HG03439 (cell line): ENCODE measurements at regions not wholly inside any gene's neighbourhood (a gene's known extent, or its start where the extent isn't known, plus 50 kb on each side); places are given as distances from the start of the nearest gene placed in this dataset.
A peak's percentile ranks its signal among the peaks of the same experiment; 100 is the strongest.
"Not testable (repeated sequence)": the region's sequence is repeated elsewhere in the genome, so short reads cannot be mapped to it uniquely, and the experiment has no call there.

Experiments
- ATAC-seq: cut with Tn5 transposase; IDR thresholded peaks from one replicate; pipeline ENCODE4 v1.9.1; 2021; ENCODE audit warnings: mild to moderate bottlenecking, moderate library complexity; ENCODE audit not compliant: unreplicated experiment

GRCh38 chr6:82419132-82419581 lies 55.5 kb downstream of the TPBG start:
- peak; percentile 74 for ATAC-seq

DNA sequence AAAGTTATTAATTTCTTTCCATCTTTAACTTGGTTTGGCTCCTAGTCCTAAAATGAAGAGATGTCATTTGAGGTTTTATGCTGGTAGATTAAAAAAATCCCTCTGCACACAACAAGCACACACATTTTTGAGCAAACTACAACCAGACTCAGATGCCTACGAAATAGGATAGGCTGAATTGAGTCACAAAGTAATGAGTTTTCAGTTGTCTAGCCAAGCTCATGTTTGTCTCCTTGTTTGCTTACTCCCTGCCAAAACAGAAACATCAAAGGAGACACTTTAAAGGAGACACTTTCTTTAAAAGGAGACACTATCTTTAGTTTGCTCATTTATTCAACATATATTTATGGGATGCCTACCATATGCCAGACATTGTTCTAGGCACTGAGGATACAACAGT lies 56.2 kb downstream of the TPBG start:
- no peak for ATAC-seq

GRCh38 chr6:82430611-82431010 lies 67.0 kb downstream of the TPBG start:
- ATAC-seq = no peak

GRCh38 chr6:82436740-82437139 lies 73.1 kb downstream of the TPBG start:
- ATAC-seq = no peak

DNA sequence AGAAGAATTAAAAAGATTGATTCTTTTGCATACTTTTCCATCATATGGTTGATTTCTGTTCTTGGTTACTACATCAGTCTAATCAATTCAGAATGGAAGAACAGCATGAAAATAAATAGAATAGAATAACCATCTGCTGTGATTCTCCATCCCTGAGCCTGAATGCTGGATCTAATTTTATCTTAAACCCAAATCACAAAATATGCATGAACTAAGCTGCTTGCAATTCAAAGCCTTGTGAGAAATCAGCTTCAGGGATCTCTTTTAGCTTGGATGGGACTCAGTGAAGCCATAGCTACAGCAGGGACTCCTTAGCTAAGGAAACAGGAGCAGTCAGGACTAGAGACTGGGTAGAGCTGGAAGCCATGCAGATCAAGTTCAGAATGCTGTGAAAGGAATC lies 74.1 kb downstream of the TPBG start:
- no peak for ATAC-seq

DNA sequence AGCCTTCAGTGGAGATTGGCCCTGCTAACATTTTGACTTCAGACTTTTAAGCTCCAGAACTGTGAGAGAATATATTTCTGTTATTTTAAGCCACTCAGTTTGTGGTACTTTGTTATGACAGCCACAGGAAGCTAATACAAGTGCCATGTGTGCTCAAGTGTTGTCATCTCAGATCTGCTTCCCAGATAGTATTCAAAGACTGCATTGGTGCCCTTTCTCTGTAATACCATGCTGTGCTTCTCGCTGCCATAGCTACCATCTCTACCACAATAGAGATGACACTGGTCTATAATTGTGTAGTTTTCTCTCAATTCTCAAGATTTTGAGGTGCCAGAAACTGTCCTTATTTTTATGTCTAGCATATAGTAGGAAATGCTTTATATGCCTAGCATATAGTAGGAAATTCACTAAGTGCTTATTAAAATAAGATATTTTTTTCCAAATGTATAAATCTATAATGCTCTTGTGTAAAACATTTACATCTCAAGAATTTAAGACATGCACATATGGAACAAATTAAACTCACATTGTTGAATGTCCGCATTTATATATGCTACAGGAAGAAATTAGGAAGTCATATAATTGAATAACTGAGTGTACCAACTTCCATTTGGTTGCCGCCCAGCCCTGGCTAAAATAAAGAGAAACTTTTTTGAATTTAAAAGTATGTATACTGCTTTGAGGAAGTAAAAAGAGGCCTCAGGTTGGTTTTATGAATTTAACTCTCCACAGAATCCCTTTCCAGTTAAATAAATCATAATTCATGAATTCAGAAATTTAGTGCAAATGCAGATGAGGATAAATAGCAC lies 77.6 kb downstream of the TPBG start:
- ATAC-seq = no peak

- ATAC-seq = no peak
Measured at GRCh38 chr6:82442061-82442719, 78.6 kb downstream of the TPBG start.

GRCh38 chr6:82458147-82458546 lies 94.5 kb downstream of the TPBG start:
- ATAC-seq = no peak

GRCh38 chr6:82458705-82459104 lies 95.1 kb downstream of the TPBG start:
- ATAC-seq = no peak

GRCh38 chr6:82461536-82461935 lies 97.9 kb downstream of the TPBG start:
- no peak for ATAC-seq

GRCh38 chr6:82467338-82467737 lies 103.7 kb downstream of the TPBG start:
- ATAC-seq = no peak

DNA sequence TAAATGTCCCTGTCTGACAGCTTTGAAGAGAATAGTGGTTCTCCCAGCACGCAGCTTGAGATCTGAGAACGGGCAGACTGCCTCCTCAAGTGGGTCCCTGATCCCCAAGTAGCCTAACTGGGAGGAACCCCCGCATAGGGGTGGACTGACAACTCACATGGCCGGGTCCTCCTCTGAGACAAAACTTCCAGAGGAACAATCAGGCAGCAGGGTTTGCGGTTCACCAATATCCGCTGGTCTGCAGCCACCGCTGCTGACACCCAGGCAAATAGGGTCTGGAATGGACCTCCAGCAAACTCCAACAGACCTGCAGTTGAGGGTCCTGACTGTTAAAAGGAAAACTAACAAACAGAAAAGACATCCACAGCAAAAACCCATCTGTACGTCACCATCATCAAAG lies 106.5 kb downstream of the TPBG start:
- ATAC-seq = not testable (repeated sequence)

GRCh38 chr6:82475106-82475505 lies 111.5 kb downstream of the TPBG start:
- not testable (repeated sequence) for ATAC-seq

DNA sequence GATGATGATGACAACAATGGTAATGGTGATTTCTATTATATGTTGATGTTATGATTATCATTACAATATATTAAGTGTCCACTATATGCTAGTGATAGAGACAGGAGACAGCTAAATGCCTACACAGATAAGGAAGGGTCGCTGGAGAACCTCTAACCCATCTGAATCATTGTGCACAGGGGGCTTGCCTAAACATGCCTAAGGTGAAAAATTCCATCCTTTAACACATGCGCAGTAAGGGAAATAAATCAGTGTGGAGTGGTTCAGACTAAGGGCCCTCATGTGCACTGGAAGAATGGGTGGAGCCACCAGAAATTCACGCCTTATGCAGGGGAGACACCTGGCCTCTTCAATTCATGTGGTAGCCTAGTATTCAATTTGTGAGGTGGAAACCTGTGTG lies 120.4 kb downstream of the TPBG start:
- ATAC-seq = no peak

- ATAC-seq = no peak
Measured at GRCh38 chr6:82484737-82485626, 121.4 kb downstream of the TPBG start.

DNA sequence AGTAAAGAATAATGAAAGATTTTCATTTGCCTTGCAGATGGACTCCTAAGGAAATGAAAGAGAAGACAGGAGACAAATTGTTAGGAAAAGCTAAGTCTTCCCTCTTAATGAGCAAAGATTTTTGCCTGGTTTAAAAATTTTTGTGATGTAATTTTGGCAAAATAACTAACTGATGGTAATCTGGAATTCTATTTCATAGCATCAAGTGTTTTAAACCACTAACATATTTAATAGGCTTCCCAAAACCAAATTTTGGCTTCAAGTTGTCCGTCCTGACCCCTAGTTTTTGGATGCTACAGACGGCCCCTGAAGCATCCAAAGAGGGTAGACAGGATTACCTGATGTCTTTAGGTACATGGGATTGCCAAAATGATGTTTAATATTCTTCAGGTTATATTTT lies 124.3 kb downstream of the TPBG start:
- ATAC-seq = no peak

DNA sequence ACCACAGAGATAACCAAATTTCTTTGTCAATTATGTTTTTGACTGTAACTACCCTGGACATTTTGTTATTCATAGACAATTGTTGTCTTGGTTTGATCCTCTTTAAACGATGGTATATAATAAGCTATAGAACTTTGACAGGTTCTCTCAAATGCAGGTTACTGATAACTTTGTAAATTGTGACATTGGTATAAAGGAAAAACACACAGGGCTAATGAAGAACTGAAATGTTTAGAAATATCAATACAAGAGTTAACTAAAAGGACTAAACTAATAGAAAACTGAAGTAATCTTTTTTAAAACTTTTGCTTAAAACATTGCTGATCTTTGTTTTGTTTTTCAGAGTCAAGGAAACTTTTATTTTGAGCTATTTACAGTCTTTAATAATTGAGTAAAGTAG lies 124.8 kb downstream of the TPBG start:
- no peak for ATAC-seq

DNA sequence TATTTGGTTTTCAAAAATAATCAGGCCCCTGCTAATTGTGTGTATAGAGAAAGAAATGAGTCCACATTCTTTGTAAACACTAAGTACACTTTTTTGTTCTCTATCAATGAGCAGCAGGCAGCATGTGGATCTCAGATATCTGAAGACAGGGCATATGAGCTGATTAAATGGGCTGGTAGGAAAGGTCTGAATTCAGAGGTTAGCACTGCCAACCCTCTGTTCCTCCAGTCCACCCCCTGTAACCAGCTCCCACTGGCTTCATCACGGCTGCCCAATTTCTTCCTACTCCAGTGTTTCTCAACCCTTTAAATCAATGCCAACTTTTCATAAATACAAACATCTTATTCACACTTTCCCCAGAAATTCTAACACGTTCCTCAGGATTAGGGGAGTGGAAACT lies 128.5 kb downstream of the TPBG start:
- no peak for ATAC-seq

DNA sequence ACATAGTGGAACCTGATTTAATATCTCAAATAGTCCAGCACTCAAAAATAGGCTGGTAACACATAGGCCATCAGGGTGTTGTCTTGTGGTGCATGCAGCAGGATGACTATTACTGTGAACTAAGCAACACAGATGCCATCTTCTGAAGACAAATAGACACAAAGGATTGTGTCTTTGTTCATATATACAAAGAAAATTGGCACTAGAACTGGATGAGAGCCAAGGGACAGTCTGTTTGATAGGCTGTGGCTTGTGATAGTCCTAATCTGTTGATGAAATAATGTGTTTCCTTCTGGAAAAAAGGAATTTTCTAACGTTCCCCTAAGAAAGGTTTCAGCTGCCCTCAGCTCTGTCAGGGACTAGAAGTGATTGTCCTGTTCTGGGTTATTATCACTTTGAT lies 129.8 kb downstream of the TPBG start:
- ATAC-seq = no peak

GRCh38 chr6:82494367-82494766 lies 130.8 kb downstream of the TPBG start:
- ATAC-seq = no peak

GRCh38 chr6:82501901-82502300 lies 138.3 kb downstream of the TPBG start:
- ATAC-seq = not testable (repeated sequence)
